SJSA1 (cell line): ENCODE measurements at regions not wholly inside any gene's neighbourhood (a gene's known extent, or its start where the extent isn't known, plus 50 kb on each side); places are given as distances from the start of the nearest gene placed in this dataset.
A peak's percentile ranks its signal among the peaks of the same experiment; 100 is the strongest.

Experiments used
- DNase-seq, 2 experiments: peaks; one replicate each; pipeline ENCODE4 v3.0.0-alpha.2; 2015 to 2020; ENCODE audit warnings: low spot score in 2 of 2, low read depth in 1 of 2
- H3K27ac ChIP-seq: fragments of 250-450 bp; sonication (Bioruptor Pico); 2 replicates; pipeline ENCODE4 v1.5.1; 2020; ENCODE audit warnings: mild to moderate bottlenecking, moderate library complexity
- H3K27me3 ChIP-seq: fragments of 250-450 bp; sonication (Bioruptor Pico); replicated peaks from 2 replicates; pipeline ENCODE4 v1.5.1; 2020; ENCODE audit warnings: mild to moderate bottlenecking, moderate library complexity
- H3K36me3 ChIP-seq: fragments of 250-450 bp; sonication (Bioruptor Pico); 2 replicates; pipeline ENCODE4 v1.5.1; 2020; ENCODE audit warnings: mild to moderate bottlenecking
- H3K4me1 ChIP-seq: fragments of 250-450 bp; sonication (Bioruptor Pico); replicated peaks from 2 replicates; pipeline ENCODE4 v1.6.1; 2021; ENCODE audit warnings: mild to moderate bottlenecking
- H3K4me3 ChIP-seq: fragments of 250-450 bp; sonication (Bioruptor Pico); 2 replicates; pipeline ENCODE4 v1.5.1; 2020; ENCODE audit warnings: mild to moderate bottlenecking
- H3K9me3 ChIP-seq: fragments of 250-450 bp; sonication (Bioruptor Pico); replicated peaks from 2 replicates; pipeline ENCODE4 v1.5.1; 2020; ENCODE audit warnings: mild to moderate bottlenecking

DNA sequence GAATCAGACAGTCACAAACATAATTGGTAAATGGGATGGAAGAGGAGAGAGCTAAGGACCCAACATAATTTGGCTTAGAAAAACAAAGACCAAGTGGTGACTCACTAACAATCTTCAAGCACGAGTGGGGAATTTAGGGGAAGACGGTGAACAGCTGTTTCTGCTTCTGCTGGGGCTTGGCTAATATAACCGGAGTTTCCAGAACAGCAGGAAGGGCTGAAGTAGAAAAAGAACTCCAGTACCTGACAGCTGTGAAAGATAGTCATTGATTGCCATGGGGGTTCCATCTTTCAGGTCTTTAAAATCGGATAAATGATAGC lies 290.9 kb upstream of the LDB2 start:
- Histone ChIP-seq H3K36me3 (no peaks in the 10 kb centered on the region), H3K4me1 (peaks cover 17% of the 10 kb centered on the region), H3K27ac (no peak overlapping the region), H3K27me3 (no peaks in the 10 kb centered on the region), H3K9me3 (0 out of 2 replicates have a peak, but pooled peaks cover 4% of the 10 kb centered on the region), H3K4me3 (no peak overlapping the region)
- peak in 1 of 2 experiments; percentile 29 for DNase-seq

DNA sequence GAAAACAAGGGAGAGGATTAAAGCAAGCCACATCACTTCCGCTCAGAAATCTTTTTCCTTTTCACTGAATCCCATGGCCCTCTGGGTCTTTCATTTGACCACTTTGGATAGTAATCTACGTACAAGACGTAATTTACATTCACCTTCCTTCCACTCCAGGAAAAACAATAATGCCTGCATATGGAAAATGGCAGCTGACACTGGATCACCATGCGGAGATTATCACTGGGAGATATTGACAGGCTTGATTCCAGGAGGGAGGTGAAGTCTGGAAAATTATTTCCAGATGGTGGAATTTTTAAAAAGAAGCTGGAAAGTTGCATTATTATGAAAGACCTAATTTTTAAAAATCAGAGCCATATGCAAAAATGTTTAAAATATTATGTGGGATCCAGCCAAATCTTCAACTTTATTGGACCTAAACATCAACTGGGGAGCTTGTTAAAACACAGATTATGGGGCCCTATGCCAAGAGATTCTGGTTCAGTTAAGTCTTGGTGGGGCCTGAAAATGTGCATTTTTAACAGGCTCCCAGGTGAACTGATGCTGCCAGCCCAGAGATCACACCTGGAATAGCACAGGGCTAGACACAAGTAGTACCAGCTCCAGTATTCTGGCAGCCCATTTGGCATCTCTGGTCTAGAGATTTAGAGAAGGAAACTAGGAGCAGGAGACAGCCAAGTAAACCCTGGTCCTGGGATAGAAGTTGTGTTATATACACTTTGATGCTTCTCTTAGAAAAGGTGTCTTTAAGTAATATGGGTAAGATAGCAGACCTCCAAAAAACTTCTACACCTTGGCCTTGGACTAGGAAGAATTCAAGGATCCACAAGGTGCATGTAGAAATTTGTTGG lies 290.3 kb upstream of the LDB2 start:
- H3K4me1 ChIP-seq, result peaks cover 17% of the 10 kb centered on the region
- no peak overlapping the region for H3K4me3 ChIP-seq
- H3K9me3 ChIP-seq, result 0 out of 2 replicates have a peak, but pooled peaks cover 4% of the 10 kb centered on the region
- H3K36me3 ChIP-seq, result no peaks in the 10 kb centered on the region
- no peaks in the 10 kb centered on the region for H3K27me3 ChIP-seq
- H3K27ac ChIP-seq, result no peak overlapping the region
- DNase-seq, result no peak

DNA sequence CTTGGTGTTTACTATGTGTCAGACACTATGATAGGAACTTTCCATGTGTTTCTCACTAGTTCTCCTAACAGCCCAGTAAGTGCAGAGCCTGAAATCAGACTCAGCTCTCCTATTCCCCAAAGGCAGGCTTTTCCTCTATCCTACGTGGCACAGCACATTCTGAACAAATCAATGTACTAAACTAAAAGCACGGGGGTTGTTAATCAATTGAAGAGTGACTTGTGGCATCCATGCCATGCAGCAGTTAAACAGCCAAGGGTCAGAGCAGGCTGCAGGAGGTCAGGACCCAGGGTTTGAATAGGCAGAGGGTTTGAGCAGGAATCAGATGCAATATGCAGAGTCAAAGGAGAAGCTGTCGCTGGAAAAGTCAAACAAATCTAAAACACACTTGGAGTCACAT lies 289.7 kb upstream of the LDB2 start:
- H3K9me3 ChIP-seq, result 0 out of 2 replicates have a peak, but pooled peaks cover 2% of the 10 kb centered on the region

DNA sequence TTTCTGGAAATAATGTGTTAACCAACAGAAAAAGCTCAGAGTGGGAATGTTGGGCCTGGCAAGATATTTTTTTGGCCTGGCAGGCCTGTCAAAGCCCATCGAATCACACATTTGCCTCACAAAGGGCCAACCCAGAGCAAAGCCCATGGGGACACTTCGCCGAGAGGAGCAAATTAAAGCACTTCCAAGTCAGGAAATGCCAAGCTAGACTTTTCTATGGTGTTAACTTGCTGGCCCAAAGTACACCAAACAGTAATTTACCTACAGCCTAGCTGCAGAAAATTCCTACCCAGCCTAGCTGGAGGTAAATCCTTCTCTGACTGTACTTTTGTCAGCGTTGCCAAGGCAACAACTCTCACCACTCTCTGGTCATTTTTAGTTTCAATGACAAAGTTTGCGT lies 288.6 kb upstream of the LDB2 start:
- Histone ChIP-seq H3K36me3 (no peaks in the 10 kb centered on the region), H3K27me3 (no peaks in the 10 kb centered on the region), H3K4me3 (no peak overlapping the region), H3K27ac (no peak overlapping the region), H3K4me1 (peaks cover 9% of the 10 kb centered on the region), H3K9me3 (no peaks in the 10 kb centered on the region)
- DNase-seq, result no peak

More for the DNA sequence above, 289.7 kb upstream of the LDB2 start:
- H3K27me3 ChIP-seq, result no peaks in the 10 kb centered on the region
- H3K4me1 ChIP-seq, result peaks cover 17% of the 10 kb centered on the region
- no peak for DNase-seq
- H3K27ac ChIP-seq, result no peak overlapping the region
- no peaks in the 10 kb centered on the region for H3K36me3 ChIP-seq
- H3K4me3 ChIP-seq, result no peak overlapping the region

DNA sequence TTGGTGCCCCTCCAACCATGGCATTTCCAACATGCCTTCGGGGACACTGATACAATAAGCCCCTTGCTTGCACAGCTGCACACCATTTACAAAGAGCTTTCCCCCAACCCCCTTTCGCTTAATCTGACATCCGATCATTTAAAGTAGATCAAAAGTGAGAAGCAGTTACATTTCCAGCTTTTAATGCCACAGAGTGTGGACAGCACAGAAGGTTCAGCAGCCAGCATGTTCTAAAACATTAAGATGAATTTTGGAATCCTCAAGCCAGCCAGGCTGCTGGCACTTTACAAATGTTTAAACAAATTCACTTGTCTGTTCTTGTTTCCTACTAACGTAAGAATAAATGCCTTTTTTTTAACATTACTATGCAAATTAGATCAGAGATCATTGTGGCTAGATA lies 284.4 kb upstream of the LDB2 start:
- H3K36me3 ChIP-seq, result no peaks in the 10 kb centered on the region
- no peaks in the 10 kb centered on the region for H3K27me3 ChIP-seq
- no peak overlapping the region for H3K27ac ChIP-seq
- no peak for DNase-seq
- H3K4me3 ChIP-seq, result no peak overlapping the region
- no peaks in the 10 kb centered on the region; the same call in 1 of the 2 replicates for H3K9me3 ChIP-seq
- H3K4me1 ChIP-seq, result no peaks in the 10 kb centered on the region

DNA sequence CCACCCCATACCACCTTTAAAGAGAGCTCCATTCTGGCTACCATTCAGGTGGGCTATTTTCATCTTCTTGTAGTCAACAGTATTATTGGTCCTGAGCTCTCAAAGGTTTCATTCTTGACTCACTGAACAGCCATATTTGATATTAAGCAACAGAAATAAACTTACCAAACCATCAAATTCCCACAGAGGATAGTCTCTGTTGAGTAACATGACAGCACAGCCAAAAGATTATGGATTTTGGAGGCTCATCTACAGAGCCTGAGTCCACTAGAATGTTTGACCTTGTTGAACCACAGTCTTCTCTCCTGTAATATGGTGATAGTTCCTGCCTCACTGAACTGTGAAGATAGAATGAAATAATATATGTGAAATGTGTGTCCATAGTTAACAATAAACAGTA lies 276.3 kb upstream of the LDB2 start:
- no peak for DNase-seq
- H3K36me3 ChIP-seq, result no peaks in the 10 kb centered on the region

DNA sequence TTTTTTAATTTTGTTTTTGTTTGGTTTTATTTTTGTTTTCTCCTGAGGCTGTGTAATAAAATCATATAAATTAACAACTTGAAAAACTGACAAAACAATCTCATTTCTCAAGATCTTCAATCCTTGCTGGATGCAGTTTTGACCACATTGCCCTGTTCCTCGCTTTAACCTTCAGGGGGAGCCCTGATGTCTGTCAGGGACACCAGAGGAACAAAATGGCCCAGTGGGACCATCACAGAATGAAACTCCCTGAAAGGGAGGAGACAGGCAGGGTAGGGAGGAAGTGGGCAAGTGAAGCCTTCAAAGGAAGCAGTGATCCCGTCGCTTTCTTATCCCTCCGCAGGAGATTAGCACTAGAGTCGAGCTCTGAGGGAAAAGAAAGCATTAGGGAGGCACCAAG lies 274.9 kb upstream of the LDB2 start:
- no peak overlapping the region for H3K27ac ChIP-seq
- no peak for DNase-seq

More for the DNA sequence above, 276.3 kb upstream of the LDB2 start:
- Histone ChIP-seq H3K9me3 (no peaks in the 10 kb centered on the region), H3K27me3 (no peaks in the 10 kb centered on the region), H3K4me1 (peaks cover 4% of the 10 kb centered on the region; the same call in 1 of the 2 replicates), H3K4me3 (no peak overlapping the region), H3K27ac (no peak overlapping the region)

DNA sequence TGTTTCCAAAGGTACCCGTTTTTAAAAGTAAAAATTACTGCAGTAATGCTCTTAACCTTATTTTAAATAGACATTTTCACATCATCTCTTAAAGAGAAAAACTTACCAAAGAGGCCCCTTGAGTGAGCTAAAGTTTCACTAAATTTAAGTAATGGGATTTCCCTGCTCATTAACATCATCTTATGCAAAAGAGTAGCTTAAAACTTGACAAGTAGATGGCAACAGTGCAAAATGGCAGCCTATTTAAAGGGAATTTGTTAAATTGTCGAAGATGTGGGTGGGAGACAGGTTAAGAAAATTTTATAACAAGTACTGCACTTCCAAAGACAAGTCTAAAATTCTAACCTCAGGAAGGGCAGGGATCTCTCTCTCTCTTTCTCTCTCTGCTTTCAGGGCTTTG lies 271.7 kb upstream of the LDB2 start:
- DNase-seq, result no peak
- H3K36me3 ChIP-seq, result no peaks in the 10 kb centered on the region
- H3K9me3 ChIP-seq, result no peaks in the 10 kb centered on the region
- no peak overlapping the region for H3K4me3 ChIP-seq
- H3K4me1 ChIP-seq, result peaks cover 29% of the 10 kb centered on the region
- H3K27ac ChIP-seq, result no peak overlapping the region
- H3K27me3 ChIP-seq, result no peaks in the 10 kb centered on the region

More for the DNA sequence above, 274.9 kb upstream of the LDB2 start:
- Histone ChIP-seq H3K4me1 (peaks cover 16% of the 10 kb centered on the region), H3K36me3 (no peaks in the 10 kb centered on the region), H3K9me3 (no peaks in the 10 kb centered on the region), H3K27me3 (no peaks in the 10 kb centered on the region), H3K4me3 (no peak overlapping the region)

DNA sequence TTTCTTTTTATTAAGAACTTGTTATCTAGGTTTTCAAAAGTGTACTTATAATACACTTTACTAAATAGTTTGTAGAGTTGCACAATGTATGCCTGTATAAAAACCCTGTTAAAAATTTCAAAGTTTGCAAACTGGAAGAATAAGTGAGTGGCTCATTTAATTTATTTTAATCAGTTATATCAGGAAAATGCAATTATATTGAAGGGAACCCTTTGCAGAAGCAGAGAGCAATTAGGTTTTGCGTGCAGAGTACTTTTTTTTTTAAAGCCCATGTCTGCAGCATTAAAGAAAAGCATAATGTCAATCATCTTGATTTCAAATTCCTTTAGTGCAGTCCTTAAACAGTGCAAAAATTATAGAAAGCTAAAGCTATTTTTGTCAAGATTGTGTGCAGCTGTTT lies 271.3 kb upstream of the LDB2 start:
- Histone ChIP-seq H3K27ac (0 out of 2 replicates have a peak overlapping the region, but pooled peaks have one; percentile 81), H3K27me3 (no peaks in the 10 kb centered on the region), H3K9me3 (no peaks in the 10 kb centered on the region), H3K4me3 (no peak overlapping the region), H3K36me3 (no peaks in the 10 kb centered on the region), H3K4me1 (peaks cover 29% of the 10 kb centered on the region)
- DNase-seq, result no peak

DNA sequence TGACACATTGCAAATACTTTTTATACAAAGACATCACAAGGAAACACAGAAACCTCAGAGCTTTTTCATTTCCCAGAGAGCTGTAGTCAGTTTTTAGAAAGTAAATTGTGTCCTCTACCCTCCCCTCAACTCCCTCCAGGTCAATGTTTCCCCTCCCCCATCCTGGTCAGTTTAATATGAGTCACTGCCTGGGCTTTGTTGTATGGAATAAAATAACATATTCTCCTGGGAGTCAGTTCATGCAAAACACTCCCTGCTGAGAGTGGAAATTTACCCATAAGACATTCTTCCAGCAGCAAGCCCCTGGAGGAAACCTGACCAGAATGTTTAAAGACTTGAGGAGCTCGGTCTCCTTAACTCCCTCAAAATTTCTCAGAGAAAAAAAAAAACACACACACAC lies 270.1 kb upstream of the LDB2 start:
- Histone ChIP-seq H3K36me3 (no peaks in the 10 kb centered on the region), H3K9me3 (no peaks in the 10 kb centered on the region), H3K27me3 (no peaks in the 10 kb centered on the region), H3K27ac (peak overlapping the region; percentile 81), H3K4me1 (peaks cover 35% of the 10 kb centered on the region), H3K4me3 (no peak overlapping the region)
- DNase-seq, result peak; percentile 90 to 95

DNA sequence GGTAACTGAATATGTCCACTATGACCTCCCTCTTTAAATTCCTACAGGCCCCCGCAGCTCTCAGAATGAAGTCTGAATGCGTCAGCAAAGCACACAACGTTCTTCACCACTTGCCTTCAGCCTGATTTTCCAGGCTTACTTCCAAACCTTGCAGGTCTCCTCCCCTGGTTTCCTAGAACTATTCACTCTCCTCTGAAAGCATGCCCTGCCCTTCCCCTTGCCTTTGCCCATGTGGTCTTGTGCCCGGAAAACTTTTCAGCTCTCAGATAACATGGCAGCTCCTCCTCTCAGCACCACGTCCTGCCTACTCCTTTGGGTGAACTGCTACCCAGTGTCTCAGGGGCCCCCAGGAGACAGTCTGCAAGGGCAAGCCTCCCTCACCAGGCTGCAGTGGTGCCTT lies 268.5 kb upstream of the LDB2 start:
- Histone ChIP-seq H3K4me3 (no peak overlapping the region), H3K9me3 (peaks cover 2% of the 10 kb centered on the region), H3K36me3 (no peaks in the 10 kb centered on the region), H3K27me3 (no peaks in the 10 kb centered on the region), H3K4me1 (peaks cover 44% of the 10 kb centered on the region), H3K27ac (no peak overlapping the region)
- DNase-seq, result no peak

DNA sequence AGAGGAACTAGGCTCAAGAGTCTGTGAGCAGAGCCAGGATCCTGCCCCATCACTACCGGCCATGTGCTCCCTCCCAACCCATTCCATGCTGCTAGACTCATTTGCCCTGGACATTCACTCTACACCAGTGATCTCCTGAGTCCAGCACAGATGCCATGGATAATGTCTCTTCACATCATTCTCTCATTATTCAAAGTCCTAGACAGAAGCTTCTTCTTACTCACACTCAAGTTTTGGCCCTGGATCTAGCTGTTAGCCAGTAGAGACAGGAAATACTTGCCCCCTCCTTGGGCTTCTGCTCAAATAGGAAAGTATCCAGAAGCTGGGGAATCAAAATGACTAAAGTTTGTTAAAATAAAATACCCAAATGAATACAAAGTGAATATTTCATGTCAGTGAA lies 266.8 kb upstream of the LDB2 start:
- no peak overlapping the region for H3K27ac ChIP-seq
- H3K36me3 ChIP-seq, result no peaks in the 10 kb centered on the region
- H3K9me3 ChIP-seq, result peaks cover 8% of the 10 kb centered on the region
- peaks cover 41% of the 10 kb centered on the region for H3K4me1 ChIP-seq
- no peak overlapping the region for H3K4me3 ChIP-seq
- DNase-seq, result no peak
- H3K27me3 ChIP-seq, result no peaks in the 10 kb centered on the region

DNA sequence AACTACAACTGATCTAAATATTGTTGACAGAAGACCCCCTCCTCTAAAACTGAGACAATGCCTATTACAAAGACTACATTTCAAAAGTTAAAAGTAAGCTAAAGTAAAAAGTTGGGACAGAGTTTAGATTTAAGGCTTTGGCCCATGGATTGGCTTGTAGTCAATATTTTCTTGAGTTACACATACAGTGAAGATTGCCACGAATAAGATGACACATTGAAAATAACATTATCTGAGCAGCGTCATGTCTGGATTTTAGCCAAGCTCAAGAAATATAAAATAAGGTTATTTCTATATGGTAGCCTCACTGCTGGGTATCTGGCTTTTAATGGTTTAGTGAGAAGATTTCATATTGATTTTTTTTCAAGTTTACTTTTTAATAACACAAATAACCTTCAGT lies 266.2 kb upstream of the LDB2 start:
- H3K9me3 ChIP-seq, result peaks cover 8% of the 10 kb centered on the region
- H3K4me1 ChIP-seq, result peaks cover 39% of the 10 kb centered on the region
- no peaks in the 10 kb centered on the region for H3K36me3 ChIP-seq
- DNase-seq, result no peak
- H3K4me3 ChIP-seq, result no peak overlapping the region
- no peak overlapping the region for H3K27ac ChIP-seq
- H3K27me3 ChIP-seq, result no peaks in the 10 kb centered on the region

DNA sequence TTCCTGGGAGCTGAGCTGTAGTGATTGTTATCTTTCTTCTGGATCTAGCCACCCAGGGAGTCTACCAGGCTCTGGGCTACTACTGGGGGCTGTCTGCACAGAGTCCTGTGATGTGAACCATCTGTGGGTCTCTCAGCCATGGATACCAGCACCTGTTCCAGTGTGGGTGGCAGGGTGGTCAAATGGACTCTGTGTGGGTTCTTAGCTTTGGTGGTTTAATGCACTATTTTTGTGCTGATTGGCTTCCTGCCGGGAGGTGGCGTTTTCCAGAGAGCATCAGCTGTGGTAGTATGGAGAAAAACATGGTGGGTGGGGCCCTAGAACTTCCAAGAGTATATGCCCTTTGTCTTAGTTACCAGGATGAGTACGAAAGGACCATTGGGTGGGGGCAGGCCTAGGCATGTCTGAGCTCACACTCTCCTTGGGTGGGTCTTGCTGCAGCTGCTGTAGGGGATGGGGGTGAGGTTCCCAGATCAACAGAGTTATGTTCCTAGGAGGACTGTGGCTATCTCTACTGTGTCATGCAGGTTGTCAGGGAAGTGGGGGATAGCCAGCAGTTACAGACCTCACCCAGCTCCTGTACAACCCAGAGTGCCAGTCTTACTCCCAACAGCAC lies 264.8 kb upstream of the LDB2 start:
- no peaks in the 10 kb centered on the region for H3K27me3 ChIP-seq
- H3K4me3 ChIP-seq, result no peak overlapping the region
- DNase-seq, result peak; percentile 73 to 80
- H3K9me3 ChIP-seq, result peaks cover 8% of the 10 kb centered on the region
- H3K36me3 ChIP-seq, result no peaks in the 10 kb centered on the region
- peak overlapping the region; percentile 28 for H3K27ac ChIP-seq
- peaks cover 27% of the 10 kb centered on the region for H3K4me1 ChIP-seq
